Prostate gland (tissue), 2 donors: ENCODE measurements at regions not wholly inside any gene's neighbourhood (a gene's known extent, or its start where the extent isn't known, plus 50 kb on each side); places are given as distances from the start of the nearest gene placed in this dataset.

Experiments used
- CTCF ChIP-seq, 4 experiments: fragments of 200-600 bp in 2 of 4; fragments of 450-650 bp in 2 of 4; sonication (generic) in 2 of 4; IDR thresholded peaks; 1 replicate in 3 of 4; 2 replicates in 1 of 4; pipeline ENCODE4 v1.5.1; 2016 to 2019; ENCODE audit warnings: antibody characterized with exemption in 4 of 4, mild to moderate bottlenecking in 2 of 4, moderate library complexity in 2 of 4
- POLR2A ChIP-seq: fragments of 450-650 bp; IDR thresholded peaks from one replicate; pipeline ENCODE4 v1.6.1; 2016; ENCODE audit warnings: antibody characterized with exemption, mild to moderate bottlenecking
- POLR2AphosphoS5 ChIP-seq: sonication (generic); formaldehyde crosslinking; IDR thresholded peaks from one replicate; pipeline ENCODE4 v1.6.1; 2017; ENCODE audit warnings: antibody characterized with exemption

DNA sequence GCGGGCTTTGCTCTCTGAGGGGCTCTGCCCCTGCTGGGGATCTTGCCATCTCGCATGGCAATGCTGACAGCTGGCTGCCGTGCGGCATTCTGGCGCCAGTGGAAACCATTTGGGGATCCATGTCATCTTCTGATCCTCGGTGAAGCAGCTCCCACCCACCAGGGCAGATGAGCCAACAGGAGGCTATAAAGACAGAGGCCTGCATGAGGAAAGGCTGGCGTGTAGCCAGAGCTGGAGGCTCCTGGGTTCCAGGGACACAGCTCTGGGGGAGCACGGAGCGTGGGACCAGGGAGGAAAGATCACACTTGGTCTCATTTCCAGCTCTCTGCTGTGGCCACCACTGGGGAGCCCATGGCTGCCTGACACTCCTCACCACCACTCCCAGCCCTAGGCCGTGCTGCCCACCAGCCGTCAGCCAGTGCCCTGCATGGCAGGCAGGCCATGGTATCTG lies 145.8 kb downstream of the ZFP36L2 start:
- TF ChIP-seq CTCF (IDR thresholded peaks at IDR 0.05) (no peak), POLR2A (no peak), POLR2AphosphoS5 (no peak)
